ENCODE measurements at regions not wholly inside any gene's neighbourhood (a gene's known extent, or its start where the extent isn't known, plus 50 kb on each side); places are given as distances from the start of the nearest gene placed in this dataset.
A peak's percentile ranks its signal among the peaks of the same experiment; 100 is the strongest.
"Not testable (repeated sequence)": the region's sequence is repeated elsewhere in the genome, so short reads cannot be mapped to it uniquely, and the experiment has no call there.

- WGBS, 2 donors, result 79 to 83% methylated on average over 4 of the region's 4 CpGs
- no peak for TF ChIP-seq CTCF (IDR thresholded peaks at IDR 0.05; ENCODE audit: control extremely low read depth, extremely low read depth)
- DNase-seq (no peak), ATAC-seq (ENCODE audit: insufficient read depth, low FRiP score) (no peak)
- Histone ChIP-seq H3K4me3 (no peak overlapping the region), H3K27me3 (ENCODE audit: control insufficient read depth in 3 of 3, insufficient read depth in 3 of 3, low read length in 2 of 3) (peaks cover 0 to 21% (median 0%) of the 10 kb centered on the region in 3 donors), H3K9me3 (ENCODE audit: control insufficient read depth in 4 of 4, insufficient read depth in 3 of 4, low read length in 3 of 4) (no peaks in the 10 kb centered on the region), H3K36me3 (ENCODE audit: control insufficient read depth in 4 of 4, insufficient read depth in 4 of 4, low read length in 4 of 4) (no peaks in the 10 kb centered on the region), H3K9ac (ENCODE audit: insufficient read depth in 1 of 2, low read length in 2 of 2) (no peak overlapping the region), H3K4me1 (ENCODE audit: control insufficient read depth in 5 of 5, insufficient read depth in 5 of 5, low read length in 5 of 5) (no peaks in the 10 kb centered on the region), H3K27ac (ENCODE audit: low read depth in 1 of 2, low read length in 1 of 2) (no peak overlapping the region)
These were observed 173.1 kb upstream of the USP9X start for GRCh38 chrX:40912166-40912565.

DNA sequence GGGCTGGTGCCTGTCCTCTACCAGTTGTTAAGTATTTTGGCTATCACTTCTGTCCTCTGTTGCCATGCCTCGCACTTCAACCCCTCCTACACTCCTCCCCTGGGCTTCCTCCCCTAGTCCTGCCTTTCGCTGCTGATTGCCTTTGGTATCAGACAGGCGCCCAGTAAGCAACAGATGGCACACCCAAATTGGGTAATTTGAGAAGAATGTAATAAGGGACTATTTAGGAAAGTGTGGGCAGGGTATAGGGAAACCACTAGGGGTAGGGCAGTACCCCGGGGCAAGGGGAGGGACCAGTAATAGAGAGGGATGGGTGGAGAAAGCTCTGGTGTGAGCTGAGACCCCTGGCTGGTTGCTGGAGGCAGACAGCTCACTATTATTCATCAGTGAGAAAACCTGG lies 172.7 kb upstream of the USP9X start:
- Histone ChIP-seq H3K4me1 (ENCODE audit: control insufficient read depth in 5 of 5, insufficient read depth in 5 of 5, low read length in 5 of 5) (no peaks in the 10 kb centered on the region), H3K9me3 (ENCODE audit: control insufficient read depth in 4 of 4, insufficient read depth in 3 of 4, low read length in 3 of 4) (no peaks in the 10 kb centered on the region), H3K36me3 (ENCODE audit: control insufficient read depth in 4 of 4, insufficient read depth in 4 of 4, low read length in 4 of 4) (no peaks in the 10 kb centered on the region), H3K9ac (ENCODE audit: insufficient read depth in 1 of 2, low read length in 2 of 2) (no peak overlapping the region), H3K27me3 (ENCODE audit: control insufficient read depth in 3 of 3, insufficient read depth in 3 of 3, low read length in 2 of 3) (peaks cover 0 to 21% (median 0%) of the 10 kb centered on the region in 3 donors), H3K4me3 (no peak overlapping the region), H3K27ac (ENCODE audit: low read depth in 1 of 2, low read length in 1 of 2) (no peak overlapping the region)
- no peak for TF ChIP-seq CTCF (IDR thresholded peaks at IDR 0.05; ENCODE audit: control extremely low read depth, extremely low read depth)
- DNase-seq (no peak), ATAC-seq (ENCODE audit: insufficient read depth, low FRiP score) (no peak)
- WGBS, 2 donors, result 75 to 86% methylated on average over 4 of the region's 4 CpGs

GRCh38 chrX:40920351-40920750 lies 164.9 kb upstream of the USP9X start:
- TF ChIP-seq CTCF (IDR thresholded peaks at IDR 0.05; ENCODE audit: control extremely low read depth, extremely low read depth), result no peak
- H3K27me3 ChIP-seq (ENCODE audit: control insufficient read depth in 3 of 3, insufficient read depth in 3 of 3, low read length in 2 of 3), result peaks cover 0 to 13% (median 3%) of the 10 kb centered on the region in 3 donors
- H3K4me3 ChIP-seq, result no peak overlapping the region
- H3K27ac ChIP-seq (ENCODE audit: low read depth in 1 of 2, low read length in 1 of 2), result no peak overlapping the region
- H3K36me3 ChIP-seq (ENCODE audit: control insufficient read depth in 4 of 4, insufficient read depth in 4 of 4, low read length in 4 of 4), result no peaks in the 10 kb centered on the region
- no peak for ATAC-seq (ENCODE audit: insufficient read depth, low FRiP score)
- H3K9me3 ChIP-seq (ENCODE audit: control insufficient read depth in 4 of 4, insufficient read depth in 3 of 4, low read length in 3 of 4), result peaks cover 0 to 6% (median 3%) of the 10 kb centered on the region in 4 donors
- DNase-seq, result no peak
- H3K9ac ChIP-seq (ENCODE audit: insufficient read depth in 1 of 2, low read length in 2 of 2), result no peak overlapping the region
- no peaks in the 10 kb centered on the region for H3K4me1 ChIP-seq (ENCODE audit: control insufficient read depth in 5 of 5, insufficient read depth in 5 of 5, low read length in 5 of 5)
- WGBS, 2 donors, result 87 to 95% methylated on average over 4 of the region's 4 CpGs

- Histone ChIP-seq H3K9me3 (ENCODE audit: control insufficient read depth in 4 of 4, insufficient read depth in 3 of 4, low read length in 3 of 4) (peaks cover 0 to 6% (median 3%) of the 10 kb centered on the region in 4 donors), H3K4me1 (ENCODE audit: control insufficient read depth in 5 of 5, insufficient read depth in 5 of 5, low read length in 5 of 5) (no peaks in the 10 kb centered on the region), H3K4me3 (no peak overlapping the region), H3K9ac (ENCODE audit: insufficient read depth in 1 of 2, low read length in 2 of 2) (no peak overlapping the region), H3K27ac (ENCODE audit: low read depth in 1 of 2, low read length in 1 of 2) (no peak overlapping the region), H3K27me3 (ENCODE audit: control insufficient read depth in 3 of 3, insufficient read depth in 3 of 3, low read length in 2 of 3) (peaks cover 0 to 13% (median 3%) of the 10 kb centered on the region in 3 donors), H3K36me3 (ENCODE audit: control insufficient read depth in 4 of 4, insufficient read depth in 4 of 4, low read length in 4 of 4) (no peaks in the 10 kb centered on the region)
- DNase-seq, result peak in 2 of 3 donors; percentile 4 to 25
- 31 to 72% methylated on average over 7 of the region's 7 CpGs for WGBS, 2 donors
- ATAC-seq (ENCODE audit: insufficient read depth, low FRiP score), result no peak
- TF ChIP-seq CTCF (IDR thresholded peaks at IDR 0.05; ENCODE audit: control extremely low read depth, extremely low read depth), result no peak
These were observed 162.9 kb upstream of the USP9X start for GRCh38 chrX:40922307-40922706.

- WGBS, 2 donors, result 97 to 100% methylated on average over 1 of the region's 1 CpG
These were observed 158.4 kb upstream of the USP9X start for GRCh38 chrX:40926739-40927427.

More at GRCh38 chrX:40926739-40927427, 158.4 kb upstream of the USP9X start:
- not testable (repeated sequence) for ATAC-seq (ENCODE audit: insufficient read depth, low FRiP score); H3K27ac ChIP-seq (ENCODE audit: low read depth in 1 of 2, low read length in 1 of 2); H3K4me1 ChIP-seq (ENCODE audit: control insufficient read depth in 5 of 5, insufficient read depth in 5 of 5, low read length in 5 of 5); H3K36me3 ChIP-seq (ENCODE audit: control insufficient read depth in 4 of 4, insufficient read depth in 4 of 4, low read length in 4 of 4); H3K4me3 ChIP-seq; DNase-seq; H3K27me3 ChIP-seq (ENCODE audit: control insufficient read depth in 3 of 3, insufficient read depth in 3 of 3, low read length in 2 of 3); H3K9ac ChIP-seq (ENCODE audit: insufficient read depth in 1 of 2, low read length in 2 of 2)
- peaks cover 0 to 11% (median 7%) of the 10 kb centered on the region in 4 donors for H3K9me3 ChIP-seq (ENCODE audit: control insufficient read depth in 4 of 4, insufficient read depth in 3 of 4, low read length in 3 of 4)

Measured in lung (tissue), 11 donors.